ENCODE measurements at regions not wholly inside any gene's neighbourhood (a gene's known extent, or its start where the extent isn't known, plus 50 kb on each side); places are given as distances from the start of the nearest gene placed in this dataset.

GRCh38 chr16:87033021-87033471 lies 284.1 kb downstream of the C16orf95 start:
- H3K36me3 ChIP-seq (ENCODE audit: control insufficient read depth in 2 of 2, insufficient read depth in 1 of 2, low read length in 2 of 2) = no peaks in the 10 kb centered on the region
- H3K4me3 ChIP-seq (ENCODE audit: low read depth, low read length) = no peak overlapping the region
- POLR2A ChIA-PET = no interaction called here
- H3K9me3 ChIP-seq (ENCODE audit: control insufficient read depth, insufficient read depth, low read depth, low read length) = no peaks in the 10 kb centered on the region
- TF ChIP-seq ZNF792 (tag by site-specific recombination; IDR thresholded peaks at IDR 0.05) (no peak), ZNF623 (tag by site-specific recombination; IDR thresholded peaks at IDR 0.05) (no peak), ZNF701 (tag by site-specific recombination; IDR thresholded peaks at IDR 0.05) (no peak), ZBTB10 (tag by site-specific recombination; IDR thresholded peaks at IDR 0.05) (no peak), ZNF26 (tag by site-specific recombination; IDR thresholded peaks at IDR 0.05) (no peak), ZNF266 (tag by site-specific recombination; IDR thresholded peaks at IDR 0.05; ENCODE audit: low read depth) (no peak), ZNF114 (tag by site-specific recombination; IDR thresholded peaks at IDR 0.05) (no peak), ZIC2 (tag by site-specific recombination; IDR thresholded peaks at IDR 0.05) (no peak), ZNF664 (tag by site-specific recombination; IDR thresholded peaks at IDR 0.05) (no peak), ZNF777 (tag by site-specific recombination; IDR thresholded peaks at IDR 0.05; ENCODE audit: borderline replicate concordance) (no peak), ZNF621 (tag by site-specific recombination; IDR thresholded peaks at IDR 0.05) (no peak), ZNF423 (tag by site-specific recombination; IDR thresholded peaks at IDR 0.05) (no peak), ZBTB48 (tag by site-specific recombination; IDR thresholded peaks at IDR 0.05) (no peak)
- TF ChIP-seq, protein P1, sequence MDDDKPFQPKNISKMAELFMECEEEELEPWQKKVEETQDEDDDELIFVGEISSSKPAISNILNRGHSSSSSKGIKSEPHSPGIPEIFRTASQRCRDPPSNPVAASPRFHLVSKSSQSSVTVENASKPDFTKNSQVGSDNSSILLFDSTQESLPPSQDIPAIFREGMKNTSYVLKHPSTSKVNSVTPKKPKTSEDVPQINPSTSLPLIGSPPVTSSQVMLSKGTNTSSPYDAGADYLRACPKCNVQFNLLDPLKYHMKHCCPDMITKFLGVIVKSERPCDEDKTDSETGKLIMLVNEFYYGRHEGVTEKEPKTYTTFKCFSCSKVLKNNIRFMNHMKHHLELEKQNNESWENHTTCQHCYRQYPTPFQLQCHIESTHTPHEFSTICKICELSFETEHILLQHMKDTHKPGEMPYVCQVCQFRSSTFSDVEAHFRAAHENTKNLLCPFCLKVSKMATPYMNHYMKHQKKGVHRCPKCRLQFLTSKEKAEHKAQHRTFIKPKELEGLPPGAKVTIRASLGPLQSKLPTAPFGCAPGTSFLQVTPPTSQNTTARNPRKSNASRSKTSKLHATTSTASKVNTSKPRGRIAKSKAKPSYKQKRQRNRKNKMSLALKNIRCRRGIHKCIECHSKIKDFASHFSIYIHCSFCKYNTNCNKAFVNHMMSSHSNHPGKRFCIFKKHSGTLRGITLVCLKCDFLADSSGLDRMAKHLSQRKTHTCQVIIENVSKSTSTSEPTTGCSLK (tag by site-specific recombination; IDR thresholded peaks at IDR 0.05) = no peak
- no peak overlapping the region for H3K27ac ChIP-seq (ENCODE audit: extremely low read depth, low read depth, low read length)
- H3K4me1 ChIP-seq (ENCODE audit: control insufficient read depth, insufficient read depth, low read length) = no peaks in the 10 kb centered on the region
- CTCF ChIA-PET = interaction anchor here (0.7 kb wide), 1 partner anchor 930 kb away, joined by 3 read pairs; no protein-coding TSS in a partner anchor

- no peak for TF ChIP-seq BCL11A (tag by site-specific recombination; IDR thresholded peaks at IDR 0.05; ENCODE audit: low read depth)
- no peak for TF ChIP-seq ZBTB10 (tag by site-specific recombination; IDR thresholded peaks at IDR 0.05)
- no peak for TF ChIP-seq ZNF341 (tag by site-specific recombination; IDR thresholded peaks at IDR 0.05; ENCODE audit: low read depth)
- TF ChIP-seq ZNF155 (tag by site-specific recombination; IDR thresholded peaks at IDR 0.05) = no peak
- TF ChIP-seq ZNF350 (tag by site-specific recombination; IDR thresholded peaks at IDR 0.05) = no peak
- TF ChIP-seq ZNF211 (tag by site-specific recombination; IDR thresholded peaks at IDR 0.05; ENCODE audit: low read depth) = no peak
- ChIA-PET CTCF (no interaction called here), POLR2A (no interaction called here)
- no peaks in the 10 kb centered on the region for H3K9me3 ChIP-seq (ENCODE audit: control insufficient read depth, insufficient read depth, low read depth, low read length)
- H3K36me3 ChIP-seq (ENCODE audit: control insufficient read depth in 2 of 2, insufficient read depth in 1 of 2, low read length in 2 of 2) = no peaks in the 10 kb centered on the region
- no peak overlapping the region for H3K4me3 ChIP-seq (ENCODE audit: low read depth, low read length)
- no peak overlapping the region for H3K27ac ChIP-seq (ENCODE audit: extremely low read depth, low read depth, low read length)
- no peaks in the 10 kb centered on the region for H3K4me1 ChIP-seq (ENCODE audit: control insufficient read depth, insufficient read depth, low read length)
Observed at GRCh38 chr16:87033541-87034300, 283.5 kb downstream of the C16orf95 start.
